Peyer's patch (tissue), 4 donors: ENCODE measurements at regions not wholly inside any gene's neighbourhood (a gene's known extent, or its start where the extent isn't known, plus 50 kb on each side); places are given as distances from the start of the nearest gene placed in this dataset.
"Not testable (repeated sequence)": the region's sequence is repeated elsewhere in the genome, so short reads cannot be mapped to it uniquely, and the experiment has no call there.

Experiments
- DNase-seq, 3 donors: peaks; one replicate each; pipeline ENCODE4 v3.0.0-alpha.2; 2017 to 2019
- H3K27ac ChIP-seq, 4 donors: fragments of 200-600 bp; sonication (generic); one replicate each; pipeline ENCODE4 v1.5.1; 2016 to 2019
- H3K27me3 ChIP-seq, 2 donors: fragments of 200-600 bp; sonication (generic); one replicate each; pipeline ENCODE4 v1.5.1; 2019
- H3K36me3 ChIP-seq, 3 donors: fragments of 200-600 bp; sonication (generic); one replicate each; pipeline ENCODE4 v1.5.1; 2016 to 2019
- H3K4me1 ChIP-seq, 4 donors: fragments of 200-600 bp; sonication (generic); one replicate each; pipeline ENCODE4 v1.5.1; 2016 to 2019
- H3K4me3 ChIP-seq, 4 donors: fragments of 200-600 bp; sonication (generic); 1 replicate in 3 of 4; 2 replicates in 1 of 4; pipeline ENCODE4 v1.5.1; 2016 to 2019; ENCODE audit warnings: mild to moderate bottlenecking in 1 of 4
- H3K9me3 ChIP-seq, 4 donors: fragments of 200-600 bp; sonication (generic); one replicate each; pipeline ENCODE4 v1.5.1; 2016 to 2019; ENCODE audit warnings: mild to moderate bottlenecking in 1 of 4
- CTCF ChIP-seq, 6 experiments: fragments of 450-650 bp in 4 of 6; fragments of 200-600 bp in 2 of 6; sonication (generic) in 1 of 6; IDR thresholded peaks; one replicate each; pipeline ENCODE4 v1.5.1; 2017 to 2019; ENCODE audit warnings: antibody characterized with exemption in 6 of 6, mild to moderate bottlenecking in 3 of 6, moderate library complexity in 1 of 6
- POLR2A ChIP-seq, 2 donors: fragments of 450-650 bp; IDR thresholded peaks; one replicate each; pipeline ENCODE4 v1.5.1; 2017; ENCODE audit warnings: antibody characterized with exemption in 2 of 2, mild to moderate bottlenecking in 2 of 2, moderate library complexity in 2 of 2

GRCh38 chr19:5285955-5286354 lies 54.7 kb downstream of the PTPRS start:
- TF ChIP-seq CTCF (IDR thresholded peaks at IDR 0.05) = no peak
- TF ChIP-seq POLR2A (IDR thresholded peaks at IDR 0.05) = no peak
- H3K4me1 ChIP-seq = peaks cover 0 to 7% (median 0%) of the 10 kb centered on the region in 4 donors
- H3K27ac ChIP-seq = no peak overlapping the region
- no peak overlapping the region for H3K4me3 ChIP-seq
- no peaks in the 10 kb centered on the region for H3K9me3 ChIP-seq
- H3K27me3 ChIP-seq = no peaks in the 10 kb centered on the region
- no peaks in the 10 kb centered on the region for H3K36me3 ChIP-seq
- DNase-seq = no peak

DNA sequence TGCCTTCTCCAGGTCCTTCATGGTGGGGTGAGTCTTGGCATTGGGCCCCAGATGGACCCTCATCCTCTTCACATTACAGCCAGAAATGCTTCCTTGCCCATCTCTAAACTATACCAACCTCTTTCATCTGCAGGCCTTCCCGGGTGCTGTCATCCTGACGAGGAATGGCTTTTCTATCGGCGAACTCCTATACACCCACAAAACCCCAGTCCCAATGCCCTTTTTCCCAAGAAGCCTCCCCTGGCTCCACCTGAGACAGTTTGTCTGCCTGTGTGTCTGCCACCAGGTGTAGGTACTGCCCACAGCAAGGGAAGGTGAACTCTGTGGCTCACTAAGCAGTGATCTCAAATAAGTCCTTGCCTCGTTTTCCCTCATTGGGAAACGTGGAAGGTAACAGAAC lies 55.3 kb downstream of the PTPRS start:
- no peak overlapping the region for H3K4me3 ChIP-seq
- H3K27me3 ChIP-seq = no peaks in the 10 kb centered on the region
- no peak overlapping the region for H3K27ac ChIP-seq
- H3K36me3 ChIP-seq = no peaks in the 10 kb centered on the region
- TF ChIP-seq CTCF (IDR thresholded peaks at IDR 0.05) (no peak), POLR2A (IDR thresholded peaks at IDR 0.05) (no peak)
- peaks cover 0 to under 1% (median 0%) of the 10 kb centered on the region in 4 donors for H3K4me1 ChIP-seq
- no peaks in the 10 kb centered on the region for H3K9me3 ChIP-seq
- DNase-seq = no peak

- TF ChIP-seq POLR2A (IDR thresholded peaks at IDR 0.05) (no peak), CTCF (IDR thresholded peaks at IDR 0.05) (no peak)
- DNase-seq = no peak
- Histone ChIP-seq H3K27ac (peak overlapping the region in 2 of 4 donors; percentile 39 to 67), H3K36me3 (no peaks in the 10 kb centered on the region), H3K4me1 (no peaks in the 10 kb centered on the region), H3K4me3 (no peak overlapping the region), H3K9me3 (no peaks in the 10 kb centered on the region), H3K27me3 (no peaks in the 10 kb centered on the region)
Measured at GRCh38 chr19:5282901-5283300, 57.7 kb downstream of the PTPRS start.

GRCh38 chr19:5281588-5281987 lies 59.0 kb downstream of the PTPRS start:
- Histone ChIP-seq H3K27ac (peak overlapping the region; percentile 40 to 67 (median 50)), H3K27me3 (no peaks in the 10 kb centered on the region), H3K4me3 (no peak overlapping the region), H3K4me1 (no peaks in the 10 kb centered on the region), H3K9me3 (no peaks in the 10 kb centered on the region), H3K36me3 (no peaks in the 10 kb centered on the region)
- TF ChIP-seq CTCF (IDR thresholded peaks at IDR 0.05) (no peak), POLR2A (IDR thresholded peaks at IDR 0.05) (no peak)
- peak in 1 of 3 donors; percentile 61 for DNase-seq

GRCh38 chr19:5275668-5276067 lies 64.9 kb downstream of the PTPRS start:
- DNase-seq, H3K36me3 ChIP-seq, H3K27ac ChIP-seq, H3K9me3 ChIP-seq, H3K4me3 ChIP-seq, H3K4me1 ChIP-seq, H3K27me3 ChIP-seq: not testable (repeated sequence)

- Histone ChIP-seq H3K36me3 (no peaks in the 10 kb centered on the region), H3K4me3 (no peak overlapping the region), H3K9me3 (no peaks in the 10 kb centered on the region), H3K27me3 (no peaks in the 10 kb centered on the region), H3K4me1 (no peaks in the 10 kb centered on the region), H3K27ac (no peak overlapping the region)
- TF ChIP-seq POLR2A (IDR thresholded peaks at IDR 0.05) (no peak), CTCF (IDR thresholded peaks at IDR 0.05) (no peak)
- no peak for DNase-seq
Measured at GRCh38 chr19:5273782-5274181, 66.8 kb downstream of the PTPRS start.
